22Rv1 (cell line): ENCODE measurements at regions not wholly inside any gene's neighbourhood (a gene's known extent, or its start where the extent isn't known, plus 50 kb on each side); places are given as distances from the start of the nearest gene placed in this dataset.

Experiments used
- CTCF ChIP-seq: fragments of 450-650 bp; IDR thresholded peaks from 2 replicates; pipeline ENCODE4 v1.5.1; 2017; ENCODE audit warnings: mild to moderate bottlenecking
- ZFX ChIP-seq: fragments of 450-650 bp; IDR thresholded peaks from 2 replicates; pipeline ENCODE4 v1.6.1; 2017; ENCODE audit warnings: antibody characterized with exemption, borderline replicate concordance

GRCh38 chr1:18049228-18049627 is 58.4 kb upstream of the IGSF21 start:
- TF ChIP-seq CTCF (no peak), ZFX (no peak)
